ENCODE measurements at regions not wholly inside any gene's neighbourhood (a gene's known extent, or its start where the extent isn't known, plus 50 kb on each side); places are given as distances from the start of the nearest gene placed in this dataset.
"Not testable (repeated sequence)": the region's sequence is repeated elsewhere in the genome, so short reads cannot be mapped to it uniquely, and the experiment has no call there.

- no peaks in the 10 kb centered on the region for H3K4me1 ChIP-seq (ENCODE audit: control insufficient read depth in 1 of 2, insufficient read depth in 1 of 2, low read depth in 1 of 2, low read length in 1 of 2)
- no peaks in the 10 kb centered on the region for H3K9me3 ChIP-seq
- TF ChIP-seq CTCF (IDR thresholded peaks at IDR 0.05), result no peak
- no peaks in the 10 kb centered on the region for H3K36me3 ChIP-seq
- H3K4me3 ChIP-seq (ENCODE audit: low read depth in 1 of 2, low read length in 1 of 2), result no peak overlapping the region
- H3K27ac ChIP-seq, result no peak overlapping the region
- H3K27me3 ChIP-seq, result peaks cover 57% of the 10 kb centered on the region
These were observed 73.5 kb downstream of the GOLGA8G start for GRCh38 chr15:28459279-28459678.

- not testable (repeated sequence) for H3K36me3 ChIP-seq; H3K27ac ChIP-seq; H3K4me1 ChIP-seq (ENCODE audit: control insufficient read depth in 1 of 2, insufficient read depth in 1 of 2, low read depth in 1 of 2, low read length in 1 of 2); H3K4me3 ChIP-seq (ENCODE audit: low read depth in 1 of 2, low read length in 1 of 2); H3K9me3 ChIP-seq
- peaks cover 69% of the 10 kb centered on the region for H3K27me3 ChIP-seq
These were observed 75.3 kb downstream of the GOLGA8G start for GRCh38 chr15:28457396-28457932.

- TF ChIP-seq CTCF (IDR thresholded peaks at IDR 0.05), result no peak
- H3K27me3 ChIP-seq, result peaks cover 69% of the 10 kb centered on the region
- no peaks in the 10 kb centered on the region for H3K9me3 ChIP-seq
- no peak overlapping the region for H3K4me3 ChIP-seq (ENCODE audit: low read depth in 1 of 2, low read length in 1 of 2)
- H3K4me1 ChIP-seq (ENCODE audit: control insufficient read depth in 1 of 2, insufficient read depth in 1 of 2, low read depth in 1 of 2, low read length in 1 of 2), result no peaks in the 10 kb centered on the region
- no peaks in the 10 kb centered on the region for H3K36me3 ChIP-seq
- H3K27ac ChIP-seq, result no peak overlapping the region
These were observed 76.0 kb downstream of the GOLGA8G start for GRCh38 chr15:28456476-28457395.

GRCh38 chr15:28455537-28456475 lies 77.0 kb downstream of the GOLGA8G start:
- H3K4me3 ChIP-seq (ENCODE audit: low read depth in 1 of 2, low read length in 1 of 2); H3K36me3 ChIP-seq; H3K9me3 ChIP-seq; H3K4me1 ChIP-seq (ENCODE audit: control insufficient read depth in 1 of 2, insufficient read depth in 1 of 2, low read depth in 1 of 2, low read length in 1 of 2); H3K27ac ChIP-seq: not testable (repeated sequence)
- H3K27me3 ChIP-seq, result peaks cover 69% of the 10 kb centered on the region

- peaks cover 65% of the 10 kb centered on the region for H3K27me3 ChIP-seq
- not testable (repeated sequence) for H3K9me3 ChIP-seq; H3K27ac ChIP-seq; H3K4me1 ChIP-seq (ENCODE audit: control insufficient read depth in 1 of 2, insufficient read depth in 1 of 2, low read depth in 1 of 2, low read length in 1 of 2); H3K4me3 ChIP-seq (ENCODE audit: low read depth in 1 of 2, low read length in 1 of 2); H3K36me3 ChIP-seq
These were observed 76.3 kb downstream of the GOLGA8F start for GRCh38 chr15:28454751-28455220.
